ENCODE measurements at regions not wholly inside any gene's neighbourhood (a gene's known extent, or its start where the extent isn't known, plus 50 kb on each side); places are given as distances from the start of the nearest gene placed in this dataset.

DNA sequence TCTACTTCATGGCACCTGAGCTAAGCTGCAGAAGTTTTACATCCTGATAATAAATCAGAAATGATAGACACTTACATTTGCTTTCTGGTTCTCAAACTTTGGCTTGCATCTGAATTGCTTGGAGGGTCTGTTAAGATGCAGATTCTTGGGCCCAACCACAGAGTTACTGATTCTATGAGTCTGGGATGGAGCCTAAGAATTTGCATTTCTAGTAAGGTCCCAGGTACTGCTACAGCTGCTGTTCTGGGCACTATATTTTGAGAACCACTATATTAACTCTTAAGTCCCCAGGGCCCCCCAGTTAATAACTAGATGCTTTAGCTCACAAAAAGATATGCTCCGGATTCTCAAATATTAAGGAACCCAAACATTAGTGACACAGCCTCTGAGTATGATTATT, 69.8 kb upstream of the DAB2 start:
- no peak overlapping the region for H3K4me3 Mint-ChIP-seq
- H3K4me1 Mint-ChIP-seq (ENCODE audit: low read depth), result peaks cover 25% of the 10 kb centered on the region
- H3K27ac Mint-ChIP-seq, result peak overlapping the region; percentile 57
- intact Hi-C loops (cut with micrococcal nuclease), result no loop called here
- H3K36me3 Mint-ChIP-seq (ENCODE audit: low read depth), result no peaks in the 10 kb centered on the region
- peaks cover 1% of the 10 kb centered on the region for H3K27me3 Mint-ChIP-seq
- peaks cover 18% of the 10 kb centered on the region for H3K9me3 Mint-ChIP-seq

- Mint-ChIP-seq H3K4me3 (no peak overlapping the region), H3K9me3 (peaks cover 21% of the 10 kb centered on the region), H3K36me3 (ENCODE audit: low read depth) (no peaks in the 10 kb centered on the region), H3K4me1 (ENCODE audit: low read depth) (peaks cover 21% of the 10 kb centered on the region), H3K27ac (peak overlapping the region; percentile 57), H3K27me3 (no peaks in the 10 kb centered on the region)
- intact Hi-C loops (cut with micrococcal nuclease), result no loop called here
Observed at GRCh38 chr5:39494107-39494510, 69.3 kb upstream of the DAB2 start.

DNA sequence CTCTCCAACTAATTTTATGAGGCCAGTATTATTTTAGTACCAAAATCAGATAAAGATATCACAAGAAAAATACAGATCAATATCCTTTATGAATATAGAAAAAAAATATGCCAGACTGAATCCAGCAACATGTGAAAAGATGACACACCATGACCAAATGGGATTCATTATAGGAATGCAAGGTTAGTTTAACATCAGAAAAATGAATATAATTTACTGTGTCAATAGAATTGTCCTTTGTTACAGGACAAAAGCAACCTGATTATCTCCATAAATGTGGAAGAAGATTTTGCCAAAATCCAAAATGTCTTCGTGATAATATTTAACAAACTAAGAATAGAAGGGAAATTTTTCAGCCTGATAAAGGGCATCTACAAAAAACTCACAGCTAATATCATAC, 66.4 kb upstream of the DAB2 start:
- Mint-ChIP-seq H3K36me3 (ENCODE audit: low read depth) (no peaks in the 10 kb centered on the region), H3K9me3 (peaks cover 21% of the 10 kb centered on the region), H3K4me1 (ENCODE audit: low read depth) (peaks cover 7% of the 10 kb centered on the region), H3K27ac (no peak overlapping the region), H3K4me3 (no peak overlapping the region), H3K27me3 (no peaks in the 10 kb centered on the region)
- intact Hi-C loops (cut with micrococcal nuclease), result no loop called here

- Mint-ChIP-seq H3K9me3 (peaks cover 21% of the 10 kb centered on the region), H3K27me3 (no peaks in the 10 kb centered on the region), H3K4me3 (no peak overlapping the region), H3K4me1 (ENCODE audit: low read depth) (peaks cover 7% of the 10 kb centered on the region), H3K27ac (no peak overlapping the region), H3K36me3 (ENCODE audit: low read depth) (no peaks in the 10 kb centered on the region)
- intact Hi-C loops (cut with micrococcal nuclease), result no loop called here
Observed at GRCh38 chr5:39489263-39489662, 64.5 kb upstream of the DAB2 start.

DNA sequence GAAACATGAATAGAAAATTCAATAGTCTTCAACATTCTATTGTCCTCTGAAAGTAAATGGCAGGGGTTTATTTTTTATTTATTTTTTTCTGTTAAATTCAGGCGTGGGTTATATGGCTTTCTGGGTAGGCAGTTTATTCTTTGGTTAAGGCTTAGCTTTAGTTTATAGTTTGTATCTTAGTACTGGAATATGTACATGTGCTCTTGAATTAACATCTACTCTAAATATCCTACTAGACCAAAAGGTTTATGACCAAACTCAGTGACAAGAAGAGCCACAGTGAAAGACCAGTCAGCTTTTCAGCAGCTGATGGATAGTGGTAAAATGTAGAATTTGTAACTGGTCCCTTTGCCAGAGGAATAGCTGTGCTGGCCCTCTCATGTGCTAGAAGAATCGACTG, 62.0 kb upstream of the DAB2 start:
- H3K27ac Mint-ChIP-seq, result no peak overlapping the region
- H3K36me3 Mint-ChIP-seq (ENCODE audit: low read depth), result no peaks in the 10 kb centered on the region
- peaks cover 21% of the 10 kb centered on the region for H3K9me3 Mint-ChIP-seq
- H3K27me3 Mint-ChIP-seq, result no peaks in the 10 kb centered on the region
- no peak overlapping the region for H3K4me3 Mint-ChIP-seq
- intact Hi-C loops (cut with micrococcal nuclease), result no loop called here
- peaks cover 7% of the 10 kb centered on the region for H3K4me1 Mint-ChIP-seq (ENCODE audit: low read depth)

DNA sequence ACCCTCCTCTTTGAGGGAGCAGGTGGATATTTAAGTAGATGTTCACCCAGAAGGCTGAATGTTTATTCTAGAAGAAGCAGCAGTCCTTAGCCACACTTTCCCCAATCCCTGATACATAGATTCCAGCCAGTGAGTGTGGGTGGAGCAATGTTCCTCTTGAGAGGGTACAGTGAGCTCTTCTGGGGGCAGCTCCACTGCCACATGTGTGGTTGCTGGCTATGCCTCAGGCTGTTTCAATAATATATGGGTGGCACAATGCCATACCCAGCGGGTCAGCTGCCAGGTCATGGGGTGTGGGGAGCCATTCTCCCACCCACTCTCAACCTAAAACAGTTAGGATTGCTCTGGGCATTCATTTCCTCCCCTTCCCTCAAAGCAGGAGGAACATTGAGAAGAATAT, 61.6 kb upstream of the DAB2 start:
- H3K36me3 Mint-ChIP-seq (ENCODE audit: low read depth), result no peaks in the 10 kb centered on the region
- peaks cover 7% of the 10 kb centered on the region for H3K4me1 Mint-ChIP-seq (ENCODE audit: low read depth)
- H3K27ac Mint-ChIP-seq, result no peak overlapping the region
- H3K9me3 Mint-ChIP-seq, result peaks cover 20% of the 10 kb centered on the region
- intact Hi-C loops (cut with micrococcal nuclease), result no loop called here
- no peak overlapping the region for H3K4me3 Mint-ChIP-seq
- H3K27me3 Mint-ChIP-seq, result no peaks in the 10 kb centered on the region

DNA sequence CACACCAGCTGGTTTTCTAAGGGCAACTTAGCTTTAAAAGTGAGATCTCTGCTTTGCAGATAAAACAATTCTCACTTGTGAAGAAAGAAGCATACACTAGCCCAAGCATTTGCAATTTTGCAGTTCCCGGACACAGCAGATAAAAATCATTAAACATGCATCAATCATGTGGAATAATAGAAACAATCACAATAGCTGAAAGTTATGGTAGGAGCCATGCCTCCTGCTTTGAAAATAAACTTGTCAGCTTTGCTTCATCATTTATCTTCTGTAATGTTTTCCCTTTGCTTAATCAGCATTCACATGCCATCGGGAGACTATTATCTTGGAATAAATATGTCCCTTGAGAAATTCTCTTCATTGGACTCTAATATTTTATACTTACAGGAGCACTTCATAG, 60.3 kb upstream of the DAB2 start:
- H3K27ac Mint-ChIP-seq, result no peak overlapping the region
- no peaks in the 10 kb centered on the region for H3K27me3 Mint-ChIP-seq
- peaks cover 7% of the 10 kb centered on the region for H3K4me1 Mint-ChIP-seq (ENCODE audit: low read depth)
- intact Hi-C loops (cut with micrococcal nuclease), result no loop called here
- H3K9me3 Mint-ChIP-seq, result peaks cover 8% of the 10 kb centered on the region
- no peak overlapping the region for H3K4me3 Mint-ChIP-seq
- H3K36me3 Mint-ChIP-seq (ENCODE audit: low read depth), result no peaks in the 10 kb centered on the region

- H3K27ac Mint-ChIP-seq, result no peak overlapping the region
- H3K27me3 Mint-ChIP-seq, result no peaks in the 10 kb centered on the region
- no peak overlapping the region for H3K4me3 Mint-ChIP-seq
- peaks cover 11% of the 10 kb centered on the region for H3K4me1 Mint-ChIP-seq (ENCODE audit: low read depth)
- intact Hi-C loops (cut with micrococcal nuclease), result no loop called here
- peaks cover 4% of the 10 kb centered on the region for H3K9me3 Mint-ChIP-seq
- H3K36me3 Mint-ChIP-seq (ENCODE audit: low read depth), result no peaks in the 10 kb centered on the region
Observed at GRCh38 chr5:39484673-39485072, 59.9 kb upstream of the DAB2 start.

GRCh38 chr5:39482098-39482497, 57.3 kb upstream of the DAB2 start:
- Mint-ChIP-seq H3K9me3 (no peaks in the 10 kb centered on the region), H3K4me3 (no peak overlapping the region), H3K27me3 (no peaks in the 10 kb centered on the region), H3K36me3 (ENCODE audit: low read depth) (no peaks in the 10 kb centered on the region), H3K4me1 (ENCODE audit: low read depth) (peaks cover 12% of the 10 kb centered on the region), H3K27ac (no peak overlapping the region)
- intact Hi-C loops (cut with micrococcal nuclease), result no loop called here

GRCh38 chr5:39479537-39479936, 54.8 kb upstream of the DAB2 start:
- Mint-ChIP-seq H3K27ac (no peak overlapping the region), H3K36me3 (ENCODE audit: low read depth) (no peaks in the 10 kb centered on the region), H3K4me1 (ENCODE audit: low read depth) (peaks cover 32% of the 10 kb centered on the region), H3K27me3 (no peaks in the 10 kb centered on the region), H3K9me3 (no peaks in the 10 kb centered on the region), H3K4me3 (no peak overlapping the region)
- intact Hi-C loops (cut with micrococcal nuclease), result no loop called here

- H3K36me3 Mint-ChIP-seq (ENCODE audit: low read depth), result no peaks in the 10 kb centered on the region
- no peak overlapping the region for H3K27ac Mint-ChIP-seq
- intact Hi-C loops (cut with micrococcal nuclease), result no loop called here
- H3K4me3 Mint-ChIP-seq, result no peak overlapping the region
- H3K9me3 Mint-ChIP-seq, result no peaks in the 10 kb centered on the region
- no peaks in the 10 kb centered on the region for H3K27me3 Mint-ChIP-seq
- H3K4me1 Mint-ChIP-seq (ENCODE audit: low read depth), result peaks cover 29% of the 10 kb centered on the region
Observed at GRCh38 chr5:39478863-39479262, 54.1 kb upstream of the DAB2 start.

DNA sequence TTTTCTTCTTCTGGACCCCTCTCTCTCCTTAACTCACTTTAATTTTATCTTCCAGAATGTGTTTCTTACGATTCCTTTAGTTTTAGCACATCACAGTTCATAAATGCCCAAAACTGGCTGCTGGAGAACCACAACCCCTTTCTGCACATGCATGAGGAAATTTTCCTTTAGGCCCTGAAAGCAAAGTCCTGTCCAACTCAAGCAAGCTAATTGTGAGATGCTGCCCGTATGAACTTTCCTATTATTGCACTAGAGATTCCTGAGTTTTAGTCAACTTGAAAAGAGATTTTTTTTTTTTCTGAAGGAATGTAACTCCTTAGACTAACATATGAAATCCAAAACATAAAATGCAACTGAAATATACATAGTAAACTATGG, 52.1 kb upstream of the DAB2 start:
- Mint-ChIP-seq H3K4me1 (ENCODE audit: low read depth) (peaks cover 29% of the 10 kb centered on the region), H3K4me3 (no peak overlapping the region), H3K9me3 (no peaks in the 10 kb centered on the region), H3K27me3 (no peaks in the 10 kb centered on the region), H3K27ac (no peak overlapping the region), H3K36me3 (ENCODE audit: low read depth) (no peaks in the 10 kb centered on the region)
- intact Hi-C loops (cut with micrococcal nuclease), result no loop called here

- H3K27ac Mint-ChIP-seq, result peak overlapping the region; percentile 28
- no peaks in the 10 kb centered on the region for H3K36me3 Mint-ChIP-seq (ENCODE audit: low read depth)
- no peak overlapping the region for H3K4me3 Mint-ChIP-seq
- intact Hi-C loops (cut with micrococcal nuclease), result no loop called here
- peaks cover 36% of the 10 kb centered on the region for H3K4me1 Mint-ChIP-seq (ENCODE audit: low read depth)
- H3K9me3 Mint-ChIP-seq, result no peaks in the 10 kb centered on the region
- no peaks in the 10 kb centered on the region for H3K27me3 Mint-ChIP-seq
Observed at GRCh38 chr5:39475881-39476842, 51.4 kb upstream of the DAB2 start.

GRCh38 chr5:39475159-39475571, 50.4 kb upstream of the DAB2 start:
- Mint-ChIP-seq H3K27ac (peak overlapping the region; percentile 17), H3K9me3 (no peaks in the 10 kb centered on the region), H3K4me3 (no peak overlapping the region), H3K27me3 (no peaks in the 10 kb centered on the region), H3K4me1 (ENCODE audit: low read depth) (peaks cover 46% of the 10 kb centered on the region), H3K36me3 (ENCODE audit: low read depth) (no peaks in the 10 kb centered on the region)
- intact Hi-C loops (cut with micrococcal nuclease), result no loop called here
